Mesenchymal stem cell (in vitro differentiated cells and primary cell): ENCODE measurements at regions not wholly inside any gene's neighbourhood (a gene's known extent, or its start where the extent isn't known, plus 50 kb on each side); places are given as distances from the start of the nearest gene placed in this dataset.
A peak's percentile ranks its signal among the peaks of the same experiment; 100 is the strongest.

Experiments used
- DNase-seq: peaks from one replicate; pipeline ENCODE4 v3.0.0-alpha.2; 2013
- H2AFZ ChIP-seq: one replicate; pipeline ENCODE4 v1.6.1; 2013; ENCODE audit warnings: low read depth, mild to moderate bottlenecking, control low read depth, inconsistent platforms, low read length, moderate library complexity
- H2AK5ac ChIP-seq: 2 replicates; pipeline ENCODE4 v1.6.1; 2013; ENCODE audit warnings: low read length, moderate library complexity, mild to moderate bottlenecking, inconsistent platforms; ENCODE audit not compliant: severe bottlenecking
- H2BK120ac ChIP-seq: one replicate; pipeline ENCODE4 v1.6.1; 2013; ENCODE audit warnings: low read depth, mild to moderate bottlenecking, inconsistent platforms, low read length, moderate library complexity
- H2BK12ac ChIP-seq, 2 experiments: one replicate each; pipeline ENCODE4 v1.6.1; 2013; ENCODE audit warnings: inconsistent platforms in 2 of 2, low read length in 2 of 2, mild to moderate bottlenecking in 2 of 2, moderate library complexity in 2 of 2, control low read depth in 1 of 2
- H2BK15ac ChIP-seq: one replicate; pipeline ENCODE4 v1.6.1; 2013; ENCODE audit warnings: mild to moderate bottlenecking, low read depth, inconsistent platforms; ENCODE audit not compliant: poor library complexity, severe bottlenecking
- H2BK5ac ChIP-seq: 2 replicates; pipeline ENCODE4 v1.6.1; 2013; ENCODE audit warnings: low read depth, mild to moderate bottlenecking, low read length, control low read depth, inconsistent platforms; ENCODE audit not compliant: poor library complexity, severe bottlenecking
- H3K14ac ChIP-seq, 2 experiments: one replicate each; pipeline ENCODE4 v1.6.1; 2013; ENCODE audit warnings: inconsistent platforms in 2 of 2, low read length in 2 of 2, control low read depth in 1 of 2, mild to moderate bottlenecking in 1 of 2, moderate library complexity in 1 of 2
- H3K18ac ChIP-seq, 2 experiments: one replicate each; pipeline ENCODE4 v1.6.1; 2013; ENCODE audit warnings: inconsistent platforms in 2 of 2, low read length in 2 of 2, control low read depth in 1 of 2, low read depth in 1 of 2, mild to moderate bottlenecking in 1 of 2
- H3K23ac ChIP-seq, 2 experiments: one replicate each; pipeline ENCODE4 v1.6.1; 2013; ENCODE audit warnings: inconsistent platforms in 2 of 2, low read length in 2 of 2, mild to moderate bottlenecking in 2 of 2, moderate library complexity in 2 of 2, control low read depth in 1 of 2
- H3K27ac ChIP-seq: 2 replicates; pipeline ENCODE4 v1.5.1; 2013; ENCODE audit warnings: mild to moderate bottlenecking, moderate library complexity, low read length, control low read depth, inconsistent platforms; ENCODE audit not compliant: poor library complexity, severe bottlenecking
- H3K27me3 ChIP-seq, 2 experiments: 2 replicates each; pipeline versions ENCODE4 v1.6.1 to v1.7.0; 2013; ENCODE audit warnings: low read length in 2 of 2, mild to moderate bottlenecking in 2 of 2, moderate library complexity in 2 of 2, control low read depth in 1 of 2, inconsistent platforms in 1 of 2; ENCODE audit not compliant: control insufficient read depth in 1 of 2, insufficient read depth in 1 of 2
- H3K36me3 ChIP-seq, 2 experiments: 2 replicates each; pipeline versions ENCODE4 v1.6.1 to v1.7.0; 2013; ENCODE audit warnings: low read length in 2 of 2, control low read depth in 1 of 2, inconsistent platforms in 1 of 2, low read depth in 1 of 2, mild to moderate bottlenecking in 1 of 2; ENCODE audit not compliant: insufficient read depth in 2 of 2, control insufficient read depth in 1 of 2
- H3K4ac ChIP-seq, 2 experiments: one replicate each; pipeline ENCODE4 v1.6.1; 2013; ENCODE audit warnings: inconsistent platforms in 2 of 2, low read length in 2 of 2, mild to moderate bottlenecking in 2 of 2, moderate library complexity in 2 of 2, control low read depth in 1 of 2, low read depth in 1 of 2
- H3K4me1 ChIP-seq: 2 replicates; pipeline ENCODE4 v1.6.1; 2013; ENCODE audit warnings: low read depth, low read length, control low read depth; ENCODE audit not compliant: control insufficient read depth, insufficient read depth
- H3K4me2 ChIP-seq: 2 replicates; pipeline ENCODE4 v1.6.1; 2013; ENCODE audit warnings: low read length, mild to moderate bottlenecking, inconsistent platforms; ENCODE audit not compliant: poor library complexity, severe bottlenecking
- H3K4me3 ChIP-seq, 2 experiments: 2 replicates each; pipeline versions ENCODE4 v1.5.1 to v1.7.0; 2013; ENCODE audit warnings: low read length in 2 of 2, mild to moderate bottlenecking in 2 of 2, control low read depth in 1 of 2, low read depth in 1 of 2; ENCODE audit not compliant: insufficient read depth in 1 of 2
- H3K79me1 ChIP-seq: replicated peaks from 2 replicates; pipeline ENCODE4 v1.6.1; 2013; ENCODE audit warnings: mild to moderate bottlenecking, control low read depth, low read length, inconsistent platforms; ENCODE audit not compliant: poor library complexity, severe bottlenecking
- H3K9ac ChIP-seq: 2 replicates; pipeline ENCODE4 v1.7.0; 2013; ENCODE audit warnings: mild to moderate bottlenecking, low read length, moderate library complexity
- H3K9me3 ChIP-seq: 2 replicates; pipeline ENCODE4 v1.7.0; 2013; ENCODE audit warnings: mild to moderate bottlenecking, low read length; ENCODE audit not compliant: control insufficient read depth
- H4K8ac ChIP-seq: one replicate; pipeline ENCODE4 v1.6.1; 2013; ENCODE audit warnings: inconsistent platforms, mild to moderate bottlenecking, low read length, moderate library complexity
- H4K91ac ChIP-seq: one replicate; pipeline ENCODE4 v1.6.1; 2013; ENCODE audit warnings: mild to moderate bottlenecking, low read length, inconsistent platforms
- WGBS: methylation state at CpG from one replicate; pipeline ENCODE4 v1.1.7; 2013; ENCODE audit warnings: mixed read lengths; 5-methylcytosine and 5-hydroxymethylcytosine counted together

DNA sequence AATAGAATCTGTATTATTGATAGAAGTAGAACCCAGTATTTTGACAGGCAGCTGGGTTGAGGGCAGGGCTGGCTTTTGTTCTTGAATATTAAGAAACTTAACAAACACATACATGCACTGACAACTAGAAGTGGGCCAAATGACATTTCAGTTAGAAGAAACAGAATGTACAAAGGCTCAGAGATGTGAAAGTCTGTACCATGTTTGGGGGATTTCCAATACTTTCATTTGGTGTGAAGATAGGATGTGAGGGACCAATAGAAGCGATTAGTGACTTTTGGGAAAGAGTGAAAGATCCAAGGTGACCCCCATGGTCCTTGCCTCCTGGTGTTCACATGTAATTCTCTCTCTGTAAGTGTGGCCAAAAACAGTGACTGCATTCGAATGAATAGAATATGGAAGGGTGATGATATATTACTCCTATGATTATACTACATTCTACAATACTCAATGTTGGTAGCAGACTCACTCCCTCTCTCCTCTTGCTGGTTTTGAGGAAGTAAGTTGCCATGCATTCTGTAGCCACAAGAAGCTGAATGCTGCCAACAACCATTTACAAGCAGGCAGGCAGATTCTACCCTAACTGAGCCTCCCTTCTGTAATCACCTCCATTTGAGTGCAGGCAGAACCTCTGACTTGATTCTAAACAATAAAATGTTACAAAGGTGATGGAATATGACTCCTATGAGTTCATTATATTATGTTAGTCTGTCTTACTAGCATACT, 151.4 kb downstream of the TMEM168 start:
- no peak overlapping the region for H3K14ac ChIP-seq
- H4K91ac ChIP-seq: no peak overlapping the region
- no peak for DNase-seq
- no peak overlapping the region for H3K4me3 ChIP-seq
- H3K4ac ChIP-seq: no peak overlapping the region
- no peak overlapping the region for H2BK5ac ChIP-seq
- H2BK15ac ChIP-seq: no peak overlapping the region
- no peak overlapping the region for H3K18ac ChIP-seq
- WGBS: 80% methylated on average over 1 of the region's 2 CpGs
- no peaks in the 10 kb centered on the region for H3K4me1 ChIP-seq
- no peaks in the 10 kb centered on the region for H3K36me3 ChIP-seq
- H3K9ac ChIP-seq: no peak overlapping the region
- no peak overlapping the region for H2BK120ac ChIP-seq
- no peak overlapping the region for H2AFZ ChIP-seq
- no peaks in the 10 kb centered on the region for H3K27me3 ChIP-seq
- H3K27ac ChIP-seq: no peak overlapping the region
- H2AK5ac ChIP-seq: no peak overlapping the region
- H3K4me2 ChIP-seq: no peak overlapping the region
- no peak overlapping the region for H4K8ac ChIP-seq
- H2BK12ac ChIP-seq: no peak overlapping the region
- H3K23ac ChIP-seq: no peak overlapping the region
- H3K9me3 ChIP-seq: peaks cover 6% of the 10 kb centered on the region
- no peaks in the 10 kb centered on the region for H3K79me1 ChIP-seq

GRCh38 chr7:112640685-112641084, 149.5 kb downstream of the TMEM168 start:
- WGBS: 60% methylated on average over 1 of the region's 1 CpG
- H4K91ac ChIP-seq: no peak overlapping the region

GRCh38 chr7:112646783-112647182, 143.4 kb downstream of the TMEM168 start:
- no peak overlapping the region for H3K4me3 ChIP-seq
- H3K23ac ChIP-seq: no peak overlapping the region
- no peak overlapping the region for H2BK5ac ChIP-seq
- WGBS: 19% methylated on average over 5 of the region's 5 CpGs
- H2BK15ac ChIP-seq: no peak overlapping the region
- no peak overlapping the region for H3K18ac ChIP-seq
- no peak overlapping the region for H3K14ac ChIP-seq
- H2BK12ac ChIP-seq: no peak overlapping the region
- no peak overlapping the region for H2AFZ ChIP-seq
- no peak overlapping the region for H3K27ac ChIP-seq
- no peak overlapping the region for H3K4me2 ChIP-seq
- H4K8ac ChIP-seq: no peak overlapping the region
- no peak overlapping the region for H4K91ac ChIP-seq
- no peaks in the 10 kb centered on the region for H3K4me1 ChIP-seq
- no peak overlapping the region for H2BK120ac ChIP-seq
- no peak overlapping the region for H2AK5ac ChIP-seq
- no peaks in the 10 kb centered on the region for H3K27me3 ChIP-seq
- no peak overlapping the region for H3K9ac ChIP-seq
- H3K36me3 ChIP-seq: no peaks in the 10 kb centered on the region
- H3K4ac ChIP-seq: no peak overlapping the region
- peak; percentile 4 for DNase-seq
- peaks cover 33% of the 10 kb centered on the region for H3K9me3 ChIP-seq
- no peaks in the 10 kb centered on the region for H3K79me1 ChIP-seq

More at GRCh38 chr7:112640685-112641084, 149.5 kb downstream of the TMEM168 start:
- H2AFZ ChIP-seq: no peak overlapping the region
- no peaks in the 10 kb centered on the region for H3K36me3 ChIP-seq
- H2BK5ac ChIP-seq: no peak overlapping the region
- no peak overlapping the region for H3K4me2 ChIP-seq
- H3K79me1 ChIP-seq: no peaks in the 10 kb centered on the region
- H2BK120ac ChIP-seq: no peak overlapping the region
- H3K4me3 ChIP-seq: no peak overlapping the region
- H3K18ac ChIP-seq: no peak overlapping the region
- no peak overlapping the region for H2BK15ac ChIP-seq
- H2AK5ac ChIP-seq: no peak overlapping the region
- H3K27ac ChIP-seq: no peak overlapping the region
- H3K9me3 ChIP-seq: peaks cover 6% of the 10 kb centered on the region
- H3K14ac ChIP-seq: no peak overlapping the region
- H2BK12ac ChIP-seq: no peak overlapping the region
- no peak overlapping the region for H3K4ac ChIP-seq
- H3K4me1 ChIP-seq: no peaks in the 10 kb centered on the region
- no peaks in the 10 kb centered on the region for H3K27me3 ChIP-seq
- H3K9ac ChIP-seq: no peak overlapping the region
- no peak for DNase-seq
- no peak overlapping the region for H3K23ac ChIP-seq
- H4K8ac ChIP-seq: no peak overlapping the region

DNA sequence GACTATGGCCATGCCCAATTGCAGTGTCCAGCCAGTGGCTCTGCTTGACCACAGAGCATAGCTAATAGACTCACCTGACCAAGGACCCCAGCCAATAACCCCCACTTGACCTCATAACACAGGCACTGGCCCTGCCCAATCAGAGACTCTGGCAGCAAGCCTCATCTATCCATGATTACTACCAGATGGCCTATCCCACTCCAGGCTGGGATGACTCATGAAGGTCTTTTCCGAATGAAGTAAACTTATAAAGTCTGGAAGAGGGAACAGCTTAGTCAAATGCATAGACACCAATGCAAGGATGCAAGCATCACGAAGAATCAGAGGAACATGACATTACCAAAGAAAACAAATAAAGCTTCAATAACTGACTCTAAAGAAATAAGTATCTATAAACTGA, 141.4 kb downstream of the TMEM168 start:
- no peak overlapping the region for H3K27ac ChIP-seq
- peaks cover 33% of the 10 kb centered on the region for H3K9me3 ChIP-seq
- H2BK120ac ChIP-seq: no peak overlapping the region
- H3K27me3 ChIP-seq: no peaks in the 10 kb centered on the region
- H3K14ac ChIP-seq: no peak overlapping the region
- no peak overlapping the region for H3K18ac ChIP-seq
- no peak overlapping the region for H3K4ac ChIP-seq
- no peak overlapping the region for H3K4me3 ChIP-seq
- H3K9ac ChIP-seq: no peak overlapping the region
- H2BK15ac ChIP-seq: no peak overlapping the region
- H2AK5ac ChIP-seq: no peak overlapping the region
- DNase-seq: no peak
- no peak overlapping the region for H4K8ac ChIP-seq
- H3K4me2 ChIP-seq: no peak overlapping the region
- H2AFZ ChIP-seq: no peak overlapping the region
- H3K79me1 ChIP-seq: no peaks in the 10 kb centered on the region
- H3K4me1 ChIP-seq: no peaks in the 10 kb centered on the region
- H2BK5ac ChIP-seq: no peak overlapping the region
- no peak overlapping the region for H4K91ac ChIP-seq
- H2BK12ac ChIP-seq: no peak overlapping the region
- H3K36me3 ChIP-seq: no peaks in the 10 kb centered on the region
- H3K23ac ChIP-seq: no peak overlapping the region
- 50% methylated on average over 2 of the region's 2 CpGs for WGBS
